ENCODE measurements at regions not wholly inside any gene's neighbourhood (a gene's known extent, or its start where the extent isn't known, plus 50 kb on each side); places are given as distances from the start of the nearest gene placed in this dataset.

GRCh38 chr11:134756811-134757540 lies 344.9 kb upstream of the B3GAT1 start:
- no peak for TF ChIP-seq CTCF (IDR thresholded peaks at IDR 0.05; ENCODE audit: insufficient read depth, low read length, poor library complexity, severe bottlenecking)
- no peaks in the 10 kb centered on the region for H3K36me3 ChIP-seq (ENCODE audit: control insufficient read depth, insufficient read depth, low read length)
- no peak for DNase-seq (ENCODE audit: extremely low read depth, insufficient read length)
- H3K4me3 ChIP-seq (replicated peaks; ENCODE audit: low read depth, low read length), result no peak overlapping the region
- no peaks in the 10 kb centered on the region; the same call in 1 of the 2 replicates for H3K27me3 ChIP-seq (replicated peaks; ENCODE audit: control insufficient read depth, insufficient read depth, low read length)

GRCh38 chr11:134755535-134755934 lies 343.5 kb upstream of the B3GAT1 start:
- DNase-seq (ENCODE audit: extremely low read depth, insufficient read length), result no peak
- no peak for TF ChIP-seq CTCF (IDR thresholded peaks at IDR 0.05; ENCODE audit: insufficient read depth, low read length, poor library complexity, severe bottlenecking)
- Histone ChIP-seq H3K36me3 (ENCODE audit: control insufficient read depth, insufficient read depth, low read length) (no peaks in the 10 kb centered on the region), H3K27me3 (replicated peaks; ENCODE audit: control insufficient read depth, insufficient read depth, low read length) (no peaks in the 10 kb centered on the region; the same call in 1 of the 2 replicates), H3K4me3 (replicated peaks; ENCODE audit: low read depth, low read length) (no peak overlapping the region)

GRCh38 chr11:134754521-134755198 lies 342.6 kb upstream of the B3GAT1 start:
- no peaks in the 10 kb centered on the region for H3K36me3 ChIP-seq (ENCODE audit: control insufficient read depth, insufficient read depth, low read length)
- H3K27me3 ChIP-seq (replicated peaks; ENCODE audit: control insufficient read depth, insufficient read depth, low read length), result no peaks in the 10 kb centered on the region; the same call in 1 of the 2 replicates
- no peak overlapping the region for H3K4me3 ChIP-seq (replicated peaks; ENCODE audit: low read depth, low read length)
- no peak for DNase-seq (ENCODE audit: extremely low read depth, insufficient read length)
- TF ChIP-seq CTCF (IDR thresholded peaks at IDR 0.05; ENCODE audit: insufficient read depth, low read length, poor library complexity, severe bottlenecking), result no peak

- no peak for DNase-seq (ENCODE audit: extremely low read depth, insufficient read length)
- Histone ChIP-seq H3K36me3 (ENCODE audit: control insufficient read depth, insufficient read depth, low read length) (no peaks in the 10 kb centered on the region), H3K27me3 (replicated peaks; ENCODE audit: control insufficient read depth, insufficient read depth, low read length) (no peaks in the 10 kb centered on the region; the same call in 1 of the 2 replicates), H3K4me3 (replicated peaks; ENCODE audit: low read depth, low read length) (no peak overlapping the region)
- TF ChIP-seq CTCF (IDR thresholded peaks at IDR 0.05; ENCODE audit: insufficient read depth, low read length, poor library complexity, severe bottlenecking), result no peak
These were observed 341.9 kb upstream of the B3GAT1 start for GRCh38 chr11:134753771-134754520.

- Histone ChIP-seq H3K36me3 (ENCODE audit: control insufficient read depth, insufficient read depth, low read length) (no peaks in the 10 kb centered on the region), H3K27me3 (replicated peaks; ENCODE audit: control insufficient read depth, insufficient read depth, low read length) (no peaks in the 10 kb centered on the region; the same call in 1 of the 2 replicates), H3K4me3 (replicated peaks; ENCODE audit: low read depth, low read length) (no peak overlapping the region)
- DNase-seq (ENCODE audit: extremely low read depth, insufficient read length), result no peak
- TF ChIP-seq CTCF (IDR thresholded peaks at IDR 0.05; ENCODE audit: insufficient read depth, low read length, poor library complexity, severe bottlenecking), result no peak
These were observed 341.1 kb upstream of the B3GAT1 start for GRCh38 chr11:134752964-134753770.
